ENCODE measurements at regions not wholly inside any gene's neighbourhood (a gene's known extent, or its start where the extent isn't known, plus 50 kb on each side); places are given as distances from the start of the nearest gene placed in this dataset.

GRCh38 chr20:48563191-48563870 lies 264.5 kb downstream of the PREX1 start:
- no peak overlapping the region for H3K4me3 ChIP-seq
- no peak overlapping the region for H3K27ac ChIP-seq
- no peak for DNase-seq (ENCODE audit: low spot score in 2 of 2)
- H3K36me3 ChIP-seq: no peaks in the 10 kb centered on the region
- no peaks in the 10 kb centered on the region for H3K27me3 ChIP-seq
- TF ChIP-seq, protein P1, sequence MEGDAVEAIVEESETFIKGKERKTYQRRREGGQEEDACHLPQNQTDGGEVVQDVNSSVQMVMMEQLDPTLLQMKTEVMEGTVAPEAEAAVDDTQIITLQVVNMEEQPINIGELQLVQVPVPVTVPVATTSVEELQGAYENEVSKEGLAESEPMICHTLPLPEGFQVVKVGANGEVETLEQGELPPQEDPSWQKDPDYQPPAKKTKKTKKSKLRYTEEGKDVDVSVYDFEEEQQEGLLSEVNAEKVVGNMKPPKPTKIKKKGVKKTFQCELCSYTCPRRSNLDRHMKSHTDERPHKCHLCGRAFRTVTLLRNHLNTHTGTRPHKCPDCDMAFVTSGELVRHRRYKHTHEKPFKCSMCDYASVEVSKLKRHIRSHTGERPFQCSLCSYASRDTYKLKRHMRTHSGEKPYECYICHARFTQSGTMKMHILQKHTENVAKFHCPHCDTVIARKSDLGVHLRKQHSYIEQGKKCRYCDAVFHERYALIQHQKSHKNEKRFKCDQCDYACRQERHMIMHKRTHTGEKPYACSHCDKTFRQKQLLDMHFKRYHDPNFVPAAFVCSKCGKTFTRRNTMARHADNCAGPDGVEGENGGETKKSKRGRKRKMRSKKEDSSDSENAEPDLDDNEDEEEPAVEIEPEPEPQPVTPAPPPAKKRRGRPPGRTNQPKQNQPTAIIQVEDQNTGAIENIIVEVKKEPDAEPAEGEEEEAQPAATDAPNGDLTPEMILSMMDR (IDR thresholded peaks at IDR 0.05): no peak
- H3K9me3 ChIP-seq: no peaks in the 10 kb centered on the region
- no peaks in the 10 kb centered on the region for H3K4me1 ChIP-seq
- intact Hi-C loops (cut with DNase I): no loop called here

DNA sequence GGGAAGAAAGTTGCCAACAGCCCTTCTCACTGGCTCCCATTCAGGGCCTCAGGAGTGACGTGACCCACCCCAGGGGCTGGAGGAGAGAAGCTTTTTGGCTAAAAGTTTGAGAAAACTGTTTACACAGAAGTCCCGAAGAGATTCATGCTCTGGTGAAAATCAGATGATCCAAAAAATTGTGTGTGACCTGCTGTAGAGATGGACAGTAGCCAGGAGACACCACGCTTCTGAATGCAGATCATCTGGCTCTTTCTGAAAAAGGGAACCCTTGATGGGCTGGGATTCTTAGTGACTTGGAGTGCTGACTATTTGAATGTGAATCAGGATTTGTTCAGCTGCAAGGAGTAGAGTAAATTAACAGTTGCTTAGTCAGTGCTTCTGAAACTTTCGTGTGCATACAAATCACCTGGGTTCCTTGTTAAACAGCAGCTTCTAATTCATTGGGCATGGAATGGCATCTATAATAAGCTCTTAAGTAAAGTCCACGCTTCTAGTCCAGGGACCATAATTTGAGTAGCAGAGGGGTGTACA lies 265.1 kb downstream of the PREX1 start:
- Histone ChIP-seq H3K27me3 (no peaks in the 10 kb centered on the region), H3K27ac (no peak overlapping the region), H3K36me3 (no peaks in the 10 kb centered on the region), H3K4me1 (no peaks in the 10 kb centered on the region), H3K4me3 (no peak overlapping the region), H3K9me3 (no peaks in the 10 kb centered on the region)
- intact Hi-C loops (cut with DNase I): no loop called here
- TF ChIP-seq, protein P1 (IDR thresholded peaks at IDR 0.05): no peak
- no peak for DNase-seq (ENCODE audit: low spot score in 2 of 2)

GRCh38 chr20:48558906-48559305 lies 268.9 kb downstream of the PREX1 start:
- TF ChIP-seq, protein P1 (IDR thresholded peaks at IDR 0.05): no peak
- DNase-seq (ENCODE audit: low spot score in 2 of 2): no peak
- no peak overlapping the region for H3K4me3 ChIP-seq

GRCh38 chr20:48557380-48557779 lies 270.4 kb downstream of the PREX1 start:
- no peaks in the 10 kb centered on the region for H3K4me1 ChIP-seq
- TF ChIP-seq, protein P1 (IDR thresholded peaks at IDR 0.05): no peak
- H3K36me3 ChIP-seq: no peaks in the 10 kb centered on the region
- H3K4me3 ChIP-seq: no peak overlapping the region
- no peaks in the 10 kb centered on the region for H3K27me3 ChIP-seq
- no peak overlapping the region for H3K27ac ChIP-seq
- H3K9me3 ChIP-seq: no peaks in the 10 kb centered on the region
- intact Hi-C loops (cut with DNase I): no loop called here
- no peak for DNase-seq (ENCODE audit: low spot score in 2 of 2)

More at GRCh38 chr20:48558906-48559305, 268.9 kb downstream of the PREX1 start:
- Histone ChIP-seq H3K9me3 (no peaks in the 10 kb centered on the region), H3K27me3 (no peaks in the 10 kb centered on the region), H3K27ac (no peak overlapping the region), H3K4me1 (no peaks in the 10 kb centered on the region), H3K36me3 (no peaks in the 10 kb centered on the region)
- intact Hi-C loops (cut with DNase I): no loop called here

DNA sequence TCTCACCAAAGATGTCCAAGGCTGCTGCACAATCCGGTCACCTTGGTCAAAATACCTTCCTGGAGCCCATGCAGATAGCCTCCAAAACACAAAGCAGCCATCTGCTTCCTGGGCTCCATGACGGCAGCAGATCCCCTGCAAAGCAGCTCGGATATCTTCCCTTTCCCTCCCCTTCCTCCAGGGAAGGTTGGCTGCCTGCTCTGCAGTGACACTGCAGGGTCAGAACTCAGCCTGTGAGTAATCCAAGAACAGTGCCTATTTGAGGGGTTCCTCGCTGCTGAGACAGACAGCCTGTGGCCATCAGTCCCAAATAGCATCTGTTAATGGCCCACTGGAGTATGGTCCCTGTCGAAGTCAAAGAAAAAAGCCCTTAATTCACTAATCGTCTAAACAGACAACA lies 270.8 kb downstream of the PREX1 start:
- Histone ChIP-seq H3K4me1 (no peaks in the 10 kb centered on the region), H3K4me3 (no peak overlapping the region), H3K27me3 (no peaks in the 10 kb centered on the region), H3K27ac (no peak overlapping the region), H3K9me3 (no peaks in the 10 kb centered on the region), H3K36me3 (no peaks in the 10 kb centered on the region)
- TF ChIP-seq, protein P1 (IDR thresholded peaks at IDR 0.05): no peak
- no peak for DNase-seq (ENCODE audit: low spot score in 2 of 2)
- intact Hi-C loops (cut with DNase I): no loop called here

Measured in ascending aorta (tissue), 2 donors.